HG02759 (cell line): ENCODE measurements at regions not wholly inside any gene's neighbourhood (a gene's known extent, or its start where the extent isn't known, plus 50 kb on each side); places are given as distances from the start of the nearest gene placed in this dataset.
"Not testable (repeated sequence)": the region's sequence is repeated elsewhere in the genome, so short reads cannot be mapped to it uniquely, and the experiment has no call there.

ENCODE experiments used
- ATAC-seq: cut with Tn5 transposase; IDR thresholded peaks from one replicate; pipeline ENCODE4 v1.9.1; 2021; ENCODE audit warnings: mild to moderate bottlenecking, moderate library complexity; ENCODE audit not compliant: unreplicated experiment

DNA sequence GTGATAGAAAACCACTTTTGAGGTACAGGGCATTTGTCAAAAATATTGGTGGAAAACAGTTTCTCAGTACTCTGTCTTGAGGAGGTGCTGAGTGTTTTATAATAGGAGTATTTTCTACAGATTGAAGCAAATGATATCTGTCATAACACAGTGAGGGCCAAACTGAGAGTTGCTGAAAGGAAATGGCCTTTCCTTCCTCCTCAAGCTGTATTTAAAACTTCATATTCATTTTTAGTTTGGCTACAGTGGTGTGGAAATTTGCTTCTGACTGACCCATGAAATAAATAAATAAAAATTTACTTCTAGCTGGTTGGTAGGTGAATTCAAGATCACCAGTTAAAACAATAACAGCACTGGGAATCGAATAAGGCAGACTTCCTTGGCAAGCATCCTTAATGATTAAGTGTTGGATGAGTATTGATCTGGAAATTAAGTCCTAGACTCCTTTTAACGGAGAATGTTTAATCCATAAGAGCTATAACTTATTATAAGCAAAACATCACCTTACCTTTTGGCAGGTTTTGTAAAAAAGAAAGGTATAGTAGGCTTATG lies 828.6 kb upstream of the CITED2 start:
- ATAC-seq: no peak

- ATAC-seq: no peak
These were observed 827.5 kb upstream of the CITED2 start for GRCh38 chr6:140201787-140202458.

GRCh38 chr6:140193269-140193668 lies 818.8 kb upstream of the CITED2 start:
- ATAC-seq: no peak

GRCh38 chr6:140192018-140192417 lies 817.6 kb upstream of the CITED2 start:
- no peak for ATAC-seq

GRCh38 chr6:140189263-140189662 lies 814.8 kb upstream of the CITED2 start:
- ATAC-seq: not testable (repeated sequence)

GRCh38 chr6:140185991-140186390 lies 811.5 kb upstream of the CITED2 start:
- no peak for ATAC-seq

GRCh38 chr6:140183881-140184280 lies 809.4 kb upstream of the CITED2 start:
- ATAC-seq: no peak

DNA sequence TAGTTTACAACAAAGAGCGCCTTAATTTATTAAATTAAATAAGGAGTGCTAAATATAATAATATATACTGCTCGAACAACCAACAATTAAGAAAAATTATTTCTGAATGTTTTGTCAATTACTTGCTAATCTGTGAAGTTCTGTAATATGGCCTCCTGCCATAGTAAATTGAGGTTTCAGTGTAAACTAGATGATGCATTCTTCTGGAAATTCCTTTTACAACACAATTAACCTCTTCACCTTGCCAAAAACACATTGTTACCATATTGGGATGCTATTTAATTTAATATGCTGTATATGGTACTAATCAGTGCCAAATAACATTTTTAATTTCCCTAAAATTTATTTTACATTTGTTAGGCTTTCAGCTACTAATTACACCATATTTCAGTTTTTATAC lies 808.4 kb upstream of the CITED2 start:
- no peak for ATAC-seq

- ATAC-seq: no peak
These were observed 807.4 kb upstream of the CITED2 start for GRCh38 chr6:140181876-140182275.

GRCh38 chr6:140180306-140180705 lies 805.9 kb upstream of the CITED2 start:
- no peak for ATAC-seq

GRCh38 chr6:140178935-140179334 lies 804.5 kb upstream of the CITED2 start:
- no peak for ATAC-seq

- ATAC-seq: no peak
These were observed 804.1 kb upstream of the CITED2 start for GRCh38 chr6:140178520-140178919.

GRCh38 chr6:140176306-140176705 lies 801.9 kb upstream of the CITED2 start:
- no peak for ATAC-seq

GRCh38 chr6:140175486-140175885 lies 801.0 kb upstream of the CITED2 start:
- no peak for ATAC-seq

DNA sequence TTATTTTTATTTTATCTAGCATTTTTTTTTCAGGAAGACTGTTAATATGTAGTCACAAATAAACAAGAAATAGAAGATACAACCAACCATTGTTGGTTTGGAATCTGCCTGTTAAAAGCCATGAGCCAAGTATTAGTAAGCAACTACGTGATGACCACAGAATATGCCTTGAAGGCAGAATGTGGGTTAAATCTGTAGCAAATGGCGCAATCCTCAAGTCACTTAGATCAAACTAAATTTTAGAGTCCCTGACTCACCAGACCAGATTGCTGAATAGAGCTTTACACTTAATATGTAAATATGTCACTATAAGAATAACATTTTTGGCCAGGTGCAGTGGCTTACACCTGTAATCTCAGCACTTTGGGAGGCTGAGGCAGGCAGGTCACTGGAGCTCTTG lies 800.1 kb upstream of the CITED2 start:
- ATAC-seq: no peak

GRCh38 chr6:140168365-140168764 lies 793.9 kb upstream of the CITED2 start:
- ATAC-seq: no peak

- no peak for ATAC-seq
These were observed 786.5 kb upstream of the CITED2 start for GRCh38 chr6:140160909-140161308.

DNA sequence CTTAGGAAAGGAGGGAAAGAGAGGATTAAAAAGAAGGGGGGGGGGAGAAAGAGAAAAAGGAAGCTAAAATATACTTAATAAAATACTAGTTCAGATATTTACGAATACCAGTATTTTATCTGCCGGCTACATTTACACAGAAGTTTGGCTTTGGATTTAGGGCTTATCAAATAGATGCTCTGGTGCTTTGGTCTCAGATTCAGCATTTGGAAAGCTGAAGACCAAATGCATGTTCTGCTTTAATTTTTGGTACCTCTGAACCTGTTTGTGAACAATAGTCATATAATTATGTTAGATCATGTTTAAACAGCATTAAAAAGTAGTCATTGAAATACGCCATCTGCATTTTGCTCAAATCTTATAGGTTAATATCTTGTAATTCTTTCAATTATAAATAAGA lies 786.0 kb upstream of the CITED2 start:
- ATAC-seq: no peak

DNA sequence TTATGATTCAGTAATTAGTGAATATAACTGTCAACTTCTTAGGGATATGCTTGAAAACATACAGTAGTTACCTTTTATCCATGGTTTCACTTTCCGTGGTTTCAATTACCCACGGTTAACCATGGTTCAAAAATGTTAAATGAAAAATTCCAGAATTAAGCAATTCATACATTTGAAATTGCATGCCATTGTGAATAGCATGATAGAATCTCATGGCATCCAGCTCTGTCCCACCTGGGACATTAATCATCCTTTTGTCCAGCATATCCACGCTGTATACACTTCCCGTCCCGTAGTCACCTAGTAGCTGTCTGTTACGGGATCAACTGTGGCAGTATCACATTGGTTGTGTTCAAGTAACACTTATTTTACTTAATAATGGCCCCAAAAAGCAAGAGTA lies 781.7 kb upstream of the CITED2 start:
- no peak for ATAC-seq

- no peak for ATAC-seq
These were observed 781.1 kb upstream of the CITED2 start for GRCh38 chr6:140155451-140156126.

DNA sequence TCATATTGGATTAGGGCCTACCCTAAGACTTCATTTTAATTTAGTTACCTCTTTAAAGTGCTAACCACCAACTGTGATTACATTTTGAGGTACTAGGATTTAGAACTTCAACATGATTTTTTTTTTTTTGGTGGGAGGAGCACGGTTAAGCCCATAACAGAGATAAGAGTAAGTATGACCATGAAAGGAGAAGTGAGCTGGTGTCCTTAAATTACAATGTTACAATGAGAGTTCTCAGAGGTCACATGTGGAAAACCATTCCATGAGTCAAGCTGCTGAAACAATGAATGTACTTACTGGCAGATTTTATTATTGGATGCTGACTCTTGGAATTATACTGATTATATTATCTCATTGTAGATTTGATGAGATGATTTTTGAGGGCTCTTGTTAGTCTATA lies 779.3 kb upstream of the CITED2 start:
- ATAC-seq: no peak
